ENCODE measurements at regions not wholly inside any gene's neighbourhood (a gene's known extent, or its start where the extent isn't known, plus 50 kb on each side); places are given as distances from the start of the nearest gene placed in this dataset.

- no peak for TF ChIP-seq POLR2AphosphoS5 (IDR thresholded peaks at IDR 0.05; ENCODE audit: low read depth, low read length)
- TF ChIP-seq POLR2A (IDR thresholded peaks at IDR 0.05; ENCODE audit: low read depth, low read length) = no peak
Measured at GRCh38 chr13:50474088-50474662, 369.3 kb downstream of the DLEU7 start.

Data from GM12891 (cell line).